ENCODE measurements at regions not wholly inside any gene's neighbourhood (a gene's known extent, or its start where the extent isn't known, plus 50 kb on each side); places are given as distances from the start of the nearest gene placed in this dataset.
"Not testable (repeated sequence)": the region's sequence is repeated elsewhere in the genome, so short reads cannot be mapped to it uniquely, and the experiment has no call there.

DNA sequence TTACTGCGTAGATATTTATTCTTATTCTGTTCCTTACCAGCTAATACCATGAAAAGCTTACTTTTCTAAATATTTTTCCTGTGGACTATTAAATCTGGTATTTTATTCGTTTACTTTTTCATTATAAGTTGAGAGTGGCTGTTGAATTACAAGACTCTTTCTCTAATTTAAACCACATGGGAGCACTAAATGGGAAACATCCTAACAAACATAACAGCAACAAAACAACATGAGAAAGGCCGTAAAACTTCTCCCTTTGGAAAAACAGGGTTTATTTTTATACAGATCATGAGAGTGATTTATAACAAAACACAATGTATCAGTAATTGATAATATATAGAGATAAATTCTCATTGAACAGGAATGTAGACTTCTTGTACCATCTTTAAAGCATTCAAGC, 1592.1 kb downstream of the EFNB2 start:
- TF ChIP-seq, protein P1, sequence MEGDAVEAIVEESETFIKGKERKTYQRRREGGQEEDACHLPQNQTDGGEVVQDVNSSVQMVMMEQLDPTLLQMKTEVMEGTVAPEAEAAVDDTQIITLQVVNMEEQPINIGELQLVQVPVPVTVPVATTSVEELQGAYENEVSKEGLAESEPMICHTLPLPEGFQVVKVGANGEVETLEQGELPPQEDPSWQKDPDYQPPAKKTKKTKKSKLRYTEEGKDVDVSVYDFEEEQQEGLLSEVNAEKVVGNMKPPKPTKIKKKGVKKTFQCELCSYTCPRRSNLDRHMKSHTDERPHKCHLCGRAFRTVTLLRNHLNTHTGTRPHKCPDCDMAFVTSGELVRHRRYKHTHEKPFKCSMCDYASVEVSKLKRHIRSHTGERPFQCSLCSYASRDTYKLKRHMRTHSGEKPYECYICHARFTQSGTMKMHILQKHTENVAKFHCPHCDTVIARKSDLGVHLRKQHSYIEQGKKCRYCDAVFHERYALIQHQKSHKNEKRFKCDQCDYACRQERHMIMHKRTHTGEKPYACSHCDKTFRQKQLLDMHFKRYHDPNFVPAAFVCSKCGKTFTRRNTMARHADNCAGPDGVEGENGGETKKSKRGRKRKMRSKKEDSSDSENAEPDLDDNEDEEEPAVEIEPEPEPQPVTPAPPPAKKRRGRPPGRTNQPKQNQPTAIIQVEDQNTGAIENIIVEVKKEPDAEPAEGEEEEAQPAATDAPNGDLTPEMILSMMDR (conservative IDR thresholded peaks at IDR 0.05; ENCODE audit: low read length) = no peak
- no peak for TF ChIP-seq EZH2phosphoT487 (IDR thresholded peaks at IDR 0.05; ENCODE audit: borderline replicate concordance, low read depth, low read length)
- H3K79me2 ChIP-seq (ENCODE audit: insufficient read depth, low read depth, low read length) = no peaks in the 10 kb centered on the region
- no TSS peak for BruUV-seq (replicated peaks)
- no peak for DNase-seq (ENCODE audit: low spot score)
- H2AFZ ChIP-seq (ENCODE audit: low read length) = no peak overlapping the region
- no peaks in the 10 kb centered on the region for H3K9me2 ChIP-seq (ENCODE audit: insufficient read depth, low read length)
- no peaks in the 10 kb centered on the region for H4K20me1 ChIP-seq (ENCODE audit: insufficient read depth, low read length)
- intact Hi-C loops (cut with micrococcal nuclease; ENCODE audit: unreplicated experiment) = no loop called here
- H3K36me3 ChIP-seq (ENCODE audit: insufficient read depth, low read length) = no peaks in the 10 kb centered on the region
- no peak overlapping the region for H3K4me2 ChIP-seq (ENCODE audit: low read length)
- POLR2A ChIA-PET = interaction anchor here (0.6 kb wide), 1 partner anchor 29 kb away, joined by 3 read pairs; no protein-coding TSS in a partner anchor
- H3K9me3 ChIP-seq (ENCODE audit: low read length) = no peaks in the 10 kb centered on the region
- H3K4me1 ChIP-seq (ENCODE audit: insufficient read depth, low read length, poor library complexity, severe bottlenecking) = no peaks in the 10 kb centered on the region
- H3K27ac ChIP-seq (ENCODE audit: low read depth, low read length, poor library complexity, severe bottlenecking) = no peak overlapping the region
- no peak overlapping the region for H3K4me3 ChIP-seq (ENCODE audit: low read depth, low read length, poor library complexity, severe bottlenecking)
- CTCF ChIA-PET (ENCODE audit: unreplicated experiment) = no interaction called here

DNA sequence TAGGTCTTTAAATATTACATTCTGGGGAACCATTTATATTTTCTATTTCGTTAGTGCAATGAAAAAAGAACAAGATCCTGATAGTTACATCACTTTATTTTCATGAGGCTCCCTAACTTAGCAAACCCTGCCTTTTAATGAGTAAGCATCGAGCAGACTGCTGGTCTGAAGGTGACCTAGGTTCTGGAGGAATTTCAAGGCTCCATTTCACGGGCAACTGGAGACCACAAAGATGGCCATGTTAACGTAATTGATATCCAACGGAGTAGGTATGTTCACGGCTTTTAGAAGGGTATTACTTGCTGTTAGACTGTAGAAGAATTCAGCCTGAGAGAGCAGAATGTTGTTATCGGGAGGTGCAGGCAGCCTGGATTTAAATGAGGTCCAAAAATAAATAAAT, 1597.6 kb downstream of the EFNB2 start:
- Histone ChIP-seq H4K20me1 (ENCODE audit: insufficient read depth, low read length) (no peaks in the 10 kb centered on the region), H3K9me2 (ENCODE audit: insufficient read depth, low read length) (no peaks in the 10 kb centered on the region), H3K4me3 (ENCODE audit: low read depth, low read length, poor library complexity, severe bottlenecking) (no peak overlapping the region), H3K4me1 (ENCODE audit: insufficient read depth, low read length, poor library complexity, severe bottlenecking) (no peaks in the 10 kb centered on the region), H3K36me3 (ENCODE audit: insufficient read depth, low read length) (no peaks in the 10 kb centered on the region), H3K9me3 (ENCODE audit: low read length) (no peaks in the 10 kb centered on the region), H2AFZ (ENCODE audit: low read length) (no peak overlapping the region), H3K79me2 (ENCODE audit: insufficient read depth, low read depth, low read length) (no peaks in the 10 kb centered on the region), H3K4me2 (ENCODE audit: low read length) (no peak overlapping the region), H3K27ac (ENCODE audit: low read depth, low read length, poor library complexity, severe bottlenecking) (no peak overlapping the region)
- intact Hi-C loops (cut with micrococcal nuclease; ENCODE audit: unreplicated experiment) = no loop called here
- TF ChIP-seq, protein P1 (conservative IDR thresholded peaks at IDR 0.05; ENCODE audit: low read length) = no peak
- no peak for TF ChIP-seq EZH2phosphoT487 (IDR thresholded peaks at IDR 0.05; ENCODE audit: borderline replicate concordance, low read depth, low read length)
- no peak for DNase-seq (ENCODE audit: low spot score)
- CTCF ChIA-PET (ENCODE audit: unreplicated experiment) = no interaction called here
- BruUV-seq (replicated peaks) = no TSS peak
- POLR2A ChIA-PET = no interaction called here

DNA sequence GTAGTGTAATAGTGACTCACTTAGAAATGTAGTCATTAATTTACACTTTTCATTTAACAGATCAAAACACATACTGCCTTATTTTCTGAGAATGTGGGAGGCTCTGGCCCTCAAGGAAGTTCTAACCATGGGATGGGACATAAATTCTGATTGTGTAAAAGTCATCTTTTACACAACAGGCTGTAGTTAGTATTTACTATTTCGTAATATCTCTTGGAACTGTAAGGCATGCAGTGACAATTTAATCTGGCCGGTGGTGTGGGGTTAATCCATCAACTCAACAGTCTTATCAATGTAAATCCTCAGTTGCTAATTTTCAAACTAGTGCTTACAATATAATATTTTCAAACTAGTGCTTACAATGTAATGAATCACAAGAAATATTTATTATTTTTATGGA, 1599.2 kb downstream of the EFNB2 start:
- H3K36me3 ChIP-seq (ENCODE audit: insufficient read depth, low read length) = no peaks in the 10 kb centered on the region
- H2AFZ ChIP-seq (ENCODE audit: low read length) = no peak overlapping the region
- H3K4me3 ChIP-seq (ENCODE audit: low read depth, low read length, poor library complexity, severe bottlenecking) = no peak overlapping the region
- H3K79me2 ChIP-seq (ENCODE audit: insufficient read depth, low read depth, low read length) = no peaks in the 10 kb centered on the region
- H4K20me1 ChIP-seq (ENCODE audit: insufficient read depth, low read length) = no peaks in the 10 kb centered on the region
- no peaks in the 10 kb centered on the region for H3K9me2 ChIP-seq (ENCODE audit: insufficient read depth, low read length)
- no peaks in the 10 kb centered on the region for H3K4me1 ChIP-seq (ENCODE audit: insufficient read depth, low read length, poor library complexity, severe bottlenecking)
- BruUV-seq (replicated peaks) = no TSS peak
- H3K27ac ChIP-seq (ENCODE audit: low read depth, low read length, poor library complexity, severe bottlenecking) = no peak overlapping the region
- ChIA-PET POLR2A (no interaction called here), CTCF (ENCODE audit: unreplicated experiment) (no interaction called here)
- TF ChIP-seq, protein P1 (conservative IDR thresholded peaks at IDR 0.05; ENCODE audit: low read length) = no peak
- no peak for TF ChIP-seq EZH2phosphoT487 (IDR thresholded peaks at IDR 0.05; ENCODE audit: borderline replicate concordance, low read depth, low read length)
- no peak overlapping the region for H3K4me2 ChIP-seq (ENCODE audit: low read length)
- no peak for DNase-seq (ENCODE audit: low spot score)
- intact Hi-C loops (cut with micrococcal nuclease; ENCODE audit: unreplicated experiment) = no loop called here
- no peaks in the 10 kb centered on the region for H3K9me3 ChIP-seq (ENCODE audit: low read length)

DNA sequence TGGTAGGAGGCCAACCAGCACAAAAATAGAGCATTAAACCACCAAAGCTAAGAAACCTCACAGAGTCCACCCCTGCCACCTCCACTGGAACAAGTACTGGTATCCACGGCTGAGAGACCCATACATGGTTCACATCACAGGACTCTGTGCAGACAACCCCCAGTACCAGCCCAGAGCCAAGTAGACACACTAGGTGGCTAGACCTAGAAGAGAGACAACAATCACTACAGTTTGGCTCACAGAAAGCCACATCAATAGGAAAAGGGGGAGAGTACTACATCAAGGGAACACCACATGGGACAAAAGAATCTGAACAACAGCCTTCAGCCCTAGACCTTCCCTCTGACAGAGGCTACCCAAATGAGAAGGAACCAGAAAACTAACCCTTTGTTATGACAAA, 1614.9 kb downstream of the EFNB2 start:
- H3K27ac ChIP-seq (ENCODE audit: low read depth, low read length, poor library complexity, severe bottlenecking); H3K4me1 ChIP-seq (ENCODE audit: insufficient read depth, low read length, poor library complexity, severe bottlenecking); H3K79me2 ChIP-seq (ENCODE audit: insufficient read depth, low read depth, low read length); H2AFZ ChIP-seq (ENCODE audit: low read length); H3K4me3 ChIP-seq (ENCODE audit: low read depth, low read length, poor library complexity, severe bottlenecking); DNase-seq (ENCODE audit: low spot score); BruUV-seq (replicated peaks); H3K36me3 ChIP-seq (ENCODE audit: insufficient read depth, low read length); H3K9me2 ChIP-seq (ENCODE audit: insufficient read depth, low read length); H3K4me2 ChIP-seq (ENCODE audit: low read length); H3K9me3 ChIP-seq (ENCODE audit: low read length); H4K20me1 ChIP-seq (ENCODE audit: insufficient read depth, low read length); CTCF ChIA-PET (ENCODE audit: unreplicated experiment); POLR2A ChIA-PET; intact Hi-C loops (cut with micrococcal nuclease; ENCODE audit: unreplicated experiment): not testable (repeated sequence)

All from OCI-LY7 (cell line).